ENCODE measurements at regions not wholly inside any gene's neighbourhood (a gene's known extent, or its start where the extent isn't known, plus 50 kb on each side); places are given as distances from the start of the nearest gene placed in this dataset.

DNA sequence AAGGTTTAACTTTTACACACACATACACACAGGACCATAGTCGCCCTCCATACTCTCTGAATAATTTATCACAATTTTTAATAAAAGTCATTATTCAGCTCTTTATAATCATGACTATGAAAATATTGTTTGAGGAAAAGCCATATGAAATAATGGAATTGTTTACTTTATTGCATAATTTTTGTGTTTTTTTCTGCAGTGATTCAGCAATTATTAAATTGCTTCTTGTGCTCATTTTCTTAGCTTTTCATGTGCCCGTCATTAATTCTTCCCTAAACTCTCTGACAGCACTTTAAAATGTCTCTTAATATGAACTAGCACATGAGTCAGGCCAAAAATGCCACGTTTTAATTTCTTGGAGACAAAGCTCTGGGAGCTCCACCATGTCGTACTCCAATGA lies 77.5 kb upstream of the ALX4 start:
- no peak overlapping the region for H3K4me3 Mint-ChIP-seq
- Histone ChIP-seq H3K9me3 (ENCODE audit: control insufficient read depth in 1 of 2, insufficient read depth in 1 of 2, low read length in 2 of 2) (no peaks in the 10 kb centered on the region), H3K36me3 (ENCODE audit: insufficient read depth, low read length) (no peaks in the 10 kb centered on the region), H3K4me3 (ENCODE audit: low read length) (no peak overlapping the region), H3K4me1 (ENCODE audit: insufficient read depth, low read length) (no peaks in the 10 kb centered on the region), H3K27me3 (ENCODE audit: control insufficient read depth in 1 of 2, insufficient read depth in 2 of 2, low read length in 2 of 2) (peaks cover 5 to 22% of the 10 kb centered on the region in 2 experiments), H3K27ac (ENCODE audit: low read depth in 1 of 2, low read length in 2 of 2) (no peak overlapping the region)
- ATAC-seq (ENCODE audit: poor library complexity) (no peak), DNase-seq (no peak)
- intact Hi-C loops (cut with DNase I, micrococcal nuclease): no loop called here
- TF ChIP-seq, protein P1, sequence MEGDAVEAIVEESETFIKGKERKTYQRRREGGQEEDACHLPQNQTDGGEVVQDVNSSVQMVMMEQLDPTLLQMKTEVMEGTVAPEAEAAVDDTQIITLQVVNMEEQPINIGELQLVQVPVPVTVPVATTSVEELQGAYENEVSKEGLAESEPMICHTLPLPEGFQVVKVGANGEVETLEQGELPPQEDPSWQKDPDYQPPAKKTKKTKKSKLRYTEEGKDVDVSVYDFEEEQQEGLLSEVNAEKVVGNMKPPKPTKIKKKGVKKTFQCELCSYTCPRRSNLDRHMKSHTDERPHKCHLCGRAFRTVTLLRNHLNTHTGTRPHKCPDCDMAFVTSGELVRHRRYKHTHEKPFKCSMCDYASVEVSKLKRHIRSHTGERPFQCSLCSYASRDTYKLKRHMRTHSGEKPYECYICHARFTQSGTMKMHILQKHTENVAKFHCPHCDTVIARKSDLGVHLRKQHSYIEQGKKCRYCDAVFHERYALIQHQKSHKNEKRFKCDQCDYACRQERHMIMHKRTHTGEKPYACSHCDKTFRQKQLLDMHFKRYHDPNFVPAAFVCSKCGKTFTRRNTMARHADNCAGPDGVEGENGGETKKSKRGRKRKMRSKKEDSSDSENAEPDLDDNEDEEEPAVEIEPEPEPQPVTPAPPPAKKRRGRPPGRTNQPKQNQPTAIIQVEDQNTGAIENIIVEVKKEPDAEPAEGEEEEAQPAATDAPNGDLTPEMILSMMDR (IDR thresholded peaks at IDR 0.05): no peak
- H3K9me3 Mint-ChIP-seq: peaks cover 5% of the 10 kb centered on the region
- H3K27ac Mint-ChIP-seq: no peak overlapping the region
- no peaks in the 10 kb centered on the region for H3K4me1 Mint-ChIP-seq (ENCODE audit: low read depth)
- ChIA-PET CTCF (no interaction called here), POLR2A (no interaction called here)
- peaks cover 42% of the 10 kb centered on the region for H3K27me3 Mint-ChIP-seq
- no peaks in the 10 kb centered on the region for H3K36me3 Mint-ChIP-seq (ENCODE audit: low read depth)

DNA sequence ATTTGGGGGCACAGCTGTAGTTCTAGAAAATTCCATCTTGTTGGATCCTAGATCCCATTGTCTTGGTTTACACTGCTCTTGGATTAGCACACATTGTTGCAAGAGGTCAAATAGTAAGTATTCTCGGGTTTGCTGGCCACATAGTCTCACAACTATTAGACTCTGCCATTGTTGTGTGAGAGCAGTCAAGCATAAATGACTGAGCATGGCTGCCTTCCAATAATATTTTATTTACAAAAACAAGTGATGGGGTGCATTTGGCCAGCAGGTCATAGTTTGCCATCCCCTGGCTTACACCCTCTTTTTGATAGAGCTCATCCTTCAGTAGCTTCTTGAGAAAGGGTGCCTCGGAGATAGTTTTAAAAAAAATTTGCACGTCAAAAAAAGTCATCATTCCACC lies 77.9 kb upstream of the ALX4 start:
- Mint-ChIP-seq H3K27me3 (peaks cover 38% of the 10 kb centered on the region), H3K4me1 (ENCODE audit: low read depth) (no peaks in the 10 kb centered on the region), H3K36me3 (ENCODE audit: low read depth) (no peaks in the 10 kb centered on the region), H3K27ac (no peak overlapping the region), H3K4me3 (no peak overlapping the region), H3K9me3 (peaks cover 5% of the 10 kb centered on the region)
- intact Hi-C loops (cut with DNase I, micrococcal nuclease): no loop called here
- Histone ChIP-seq H3K27me3 (ENCODE audit: control insufficient read depth in 1 of 2, insufficient read depth in 2 of 2, low read length in 2 of 2) (peaks cover 5 to 18% of the 10 kb centered on the region in 2 experiments), H3K4me3 (ENCODE audit: low read length) (no peak overlapping the region), H3K4me1 (ENCODE audit: insufficient read depth, low read length) (no peaks in the 10 kb centered on the region), H3K27ac (ENCODE audit: low read depth in 1 of 2, low read length in 2 of 2) (no peak overlapping the region), H3K36me3 (ENCODE audit: insufficient read depth, low read length) (no peaks in the 10 kb centered on the region), H3K9me3 (ENCODE audit: control insufficient read depth in 1 of 2, insufficient read depth in 1 of 2, low read length in 2 of 2) (no peaks in the 10 kb centered on the region)
- ATAC-seq (ENCODE audit: poor library complexity) (no peak), DNase-seq (no peak)
- ChIA-PET CTCF (no interaction called here), POLR2A (no interaction called here)
- TF ChIP-seq, protein P1 (IDR thresholded peaks at IDR 0.05): no peak

DNA sequence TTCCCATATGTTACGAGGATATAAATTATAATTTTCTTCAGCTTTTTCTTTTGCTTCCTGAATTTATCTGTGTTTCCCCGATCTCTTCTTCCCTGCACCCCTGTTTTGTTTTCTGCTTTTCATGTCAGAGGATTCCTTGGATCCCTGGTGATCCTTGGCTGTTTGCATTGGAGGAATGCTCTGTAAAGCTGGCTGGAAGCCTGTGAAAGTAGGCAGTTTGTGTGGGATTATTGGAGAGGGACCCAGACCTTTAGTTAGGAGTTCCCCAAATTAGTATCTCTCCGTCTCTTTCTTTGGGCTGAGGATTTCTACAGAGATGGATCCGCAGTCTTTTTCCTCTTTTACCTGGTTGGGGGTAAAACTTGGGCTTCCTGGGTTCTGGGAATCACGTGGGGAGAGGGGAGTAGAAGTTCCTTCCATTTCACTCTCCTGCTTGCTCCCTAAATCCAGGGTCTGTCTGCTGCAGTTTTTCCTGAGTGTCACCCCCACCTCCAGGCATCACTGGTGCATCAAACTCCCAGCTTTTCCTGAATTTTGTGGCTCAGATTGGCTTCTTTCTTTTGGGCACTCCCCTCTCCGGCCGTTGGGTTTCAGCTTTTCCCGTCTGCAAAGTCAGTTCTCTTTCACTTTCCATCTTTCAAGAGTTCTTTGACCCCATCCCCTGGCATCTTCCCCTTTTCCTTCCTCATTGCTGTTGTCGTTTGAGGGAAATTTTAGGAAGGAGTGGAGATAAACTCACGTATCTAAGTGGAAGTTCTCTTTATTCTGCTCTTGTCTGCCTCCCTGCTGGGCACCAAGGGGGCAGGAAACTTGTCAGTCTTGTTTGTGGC lies 79.1 kb upstream of the ALX4 start:
- H3K9me3 ChIP-seq (ENCODE audit: control insufficient read depth in 1 of 2, insufficient read depth in 1 of 2, low read length in 2 of 2): no peaks in the 10 kb centered on the region
- H3K4me1 ChIP-seq (ENCODE audit: insufficient read depth, low read length): no peaks in the 10 kb centered on the region
- Mint-ChIP-seq H3K27me3 (peaks cover 32% of the 10 kb centered on the region), H3K4me1 (ENCODE audit: low read depth) (no peaks in the 10 kb centered on the region), H3K4me3 (no peak overlapping the region), H3K27ac (no peak overlapping the region), H3K9me3 (peaks cover 5% of the 10 kb centered on the region), H3K36me3 (ENCODE audit: low read depth) (no peaks in the 10 kb centered on the region)
- H3K27me3 ChIP-seq (ENCODE audit: control insufficient read depth in 1 of 2, insufficient read depth in 2 of 2, low read length in 2 of 2): peaks cover 5 to 10% of the 10 kb centered on the region in 2 experiments
- intact Hi-C loops (cut with DNase I, micrococcal nuclease): no loop called here
- no peaks in the 10 kb centered on the region for H3K36me3 ChIP-seq (ENCODE audit: insufficient read depth, low read length)
- H3K4me3 ChIP-seq (ENCODE audit: low read length): no peak overlapping the region
- TF ChIP-seq, protein P1 (IDR thresholded peaks at IDR 0.05): no peak
- POLR2A ChIA-PET: no interaction called here
- CTCF ChIA-PET: no interaction called here
- H3K27ac ChIP-seq (ENCODE audit: low read depth in 1 of 2, low read length in 2 of 2): no peak overlapping the region
- no peak for ATAC-seq (ENCODE audit: poor library complexity)
- no peak for DNase-seq
